ENCODE measurements at regions not wholly inside any gene's neighbourhood (a gene's known extent, or its start where the extent isn't known, plus 50 kb on each side); places are given as distances from the start of the nearest gene placed in this dataset.
A peak's percentile ranks its signal among the peaks of the same experiment; 100 is the strongest.

DNA sequence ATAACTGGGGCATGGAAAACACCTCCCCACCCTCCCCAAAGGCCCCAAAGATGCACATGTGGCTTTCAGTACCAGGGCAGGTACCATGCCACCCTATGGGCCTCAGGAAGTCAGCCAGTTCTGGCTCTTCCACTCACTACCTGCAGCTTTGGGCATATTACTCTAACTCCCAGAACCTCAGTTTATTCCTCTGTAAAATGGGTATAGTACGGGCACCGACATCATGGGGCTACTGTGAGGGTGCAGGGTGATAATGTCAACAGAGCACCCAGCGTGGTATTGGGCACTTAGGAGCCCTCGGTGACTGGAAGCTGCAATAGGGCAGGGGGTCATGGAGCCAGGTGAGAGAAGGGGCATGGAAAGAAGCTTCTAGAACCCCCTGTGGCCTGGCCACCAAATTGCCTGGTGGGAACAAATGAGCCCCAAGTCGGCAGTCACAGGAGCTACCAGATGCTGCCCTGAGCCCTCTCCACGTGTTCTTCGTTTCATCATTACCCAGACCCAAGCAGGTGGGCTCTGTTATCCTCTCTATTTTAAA, 512.1 kb downstream of the SHQ1 start:
- Histone ChIP-seq H3K9me3 (ENCODE audit: low read depth) (no peaks in the 10 kb centered on the region), H3K9ac (no peak overlapping the region), H3K4me1 (peaks cover 19% of the 10 kb centered on the region), H3K79me2 (ENCODE audit: low read depth) (no peaks in the 10 kb centered on the region), H3K27ac (no peak overlapping the region), H3K4me2 (no peak overlapping the region), H3F3A (ENCODE audit: low read depth) (no peaks in the 10 kb centered on the region), H2AFZ (replicated peaks) (no peak overlapping the region), H3K27me3 (peaks cover 61% of the 10 kb centered on the region), H3K36me3 (no peaks in the 10 kb centered on the region), H4K20me1 (ENCODE audit: low read depth) (no peaks in the 10 kb centered on the region), H3K4me3 (no peak overlapping the region)
- Mint-ChIP-seq H3K27me3 (ENCODE audit: insufficient read depth, low read depth) (peaks cover 35% of the 10 kb centered on the region), H3K36me3 (no peaks in the 10 kb centered on the region), H3K9me3 (peaks cover 2% of the 10 kb centered on the region), H3K27ac (no peak overlapping the region), H3K4me3 (no peak overlapping the region), H3K4me1 (peaks cover 23% of the 10 kb centered on the region)
- no peak for DNase-seq (ENCODE audit: low spot score)
- no peak for TF ChIP-seq EZH2 (IDR thresholded peaks at IDR 0.05)
- TF ChIP-seq CTCF (IDR thresholded peaks at IDR 0.05) = no peak
- TF ChIP-seq EZH2phosphoT487 (IDR thresholded peaks at IDR 0.05) = no peak

DNA sequence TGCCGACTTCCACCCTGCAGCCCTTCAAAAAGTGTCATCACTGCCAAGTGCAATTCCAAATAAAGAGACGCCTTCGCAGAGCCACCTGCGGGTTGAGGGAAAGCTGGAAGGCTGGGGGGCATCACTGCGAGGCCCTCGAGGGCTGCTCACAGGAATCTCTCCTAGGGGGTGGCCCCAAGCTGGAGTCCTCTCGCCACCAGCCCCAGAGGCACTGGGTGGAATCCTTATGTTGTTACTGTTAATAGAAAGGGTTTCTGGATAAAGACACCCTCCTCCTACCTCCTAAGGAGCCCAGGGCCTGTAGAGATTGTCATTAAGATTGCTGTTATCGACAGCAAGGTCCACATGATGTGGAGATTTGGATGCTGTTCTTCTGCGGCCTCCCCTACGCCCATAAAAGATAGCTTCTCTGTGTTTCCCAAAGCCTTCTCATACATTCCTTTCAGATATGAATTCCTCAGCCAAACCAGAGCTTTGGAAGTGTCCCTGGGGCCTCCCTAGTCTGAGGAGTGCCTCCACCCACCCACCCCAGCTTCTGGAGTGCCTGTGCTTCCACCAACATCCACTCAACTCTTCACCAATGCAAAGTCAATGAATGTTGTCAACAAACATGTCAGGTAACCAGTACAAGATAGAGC, 512.7 kb downstream of the SHQ1 start:
- Histone ChIP-seq H3F3A (ENCODE audit: low read depth) (no peaks in the 10 kb centered on the region), H3K79me2 (ENCODE audit: low read depth) (no peaks in the 10 kb centered on the region), H3K4me3 (no peak overlapping the region), H4K20me1 (ENCODE audit: low read depth) (no peaks in the 10 kb centered on the region), H3K4me1 (peaks cover 19% of the 10 kb centered on the region), H3K9me3 (ENCODE audit: low read depth) (no peaks in the 10 kb centered on the region), H3K27ac (no peak overlapping the region), H3K9ac (no peak overlapping the region), H3K36me3 (no peaks in the 10 kb centered on the region), H3K4me2 (peak overlapping the region; percentile 51), H2AFZ (replicated peaks) (no peak overlapping the region), H3K27me3 (peaks cover 66% of the 10 kb centered on the region)
- H3K4me3 Mint-ChIP-seq = no peak overlapping the region
- H3K9me3 Mint-ChIP-seq = peaks cover 2% of the 10 kb centered on the region
- DNase-seq (ENCODE audit: low spot score) = no peak
- TF ChIP-seq EZH2 (IDR thresholded peaks at IDR 0.05) (no peak), EZH2phosphoT487 (IDR thresholded peaks at IDR 0.05) (no peak), CTCF (IDR thresholded peaks at IDR 0.05) (no peak)
- peaks cover 25% of the 10 kb centered on the region for H3K4me1 Mint-ChIP-seq
- peaks cover 35% of the 10 kb centered on the region for H3K27me3 Mint-ChIP-seq (ENCODE audit: insufficient read depth, low read depth)
- no peak overlapping the region for H3K27ac Mint-ChIP-seq
- no peaks in the 10 kb centered on the region for H3K36me3 Mint-ChIP-seq

DNA sequence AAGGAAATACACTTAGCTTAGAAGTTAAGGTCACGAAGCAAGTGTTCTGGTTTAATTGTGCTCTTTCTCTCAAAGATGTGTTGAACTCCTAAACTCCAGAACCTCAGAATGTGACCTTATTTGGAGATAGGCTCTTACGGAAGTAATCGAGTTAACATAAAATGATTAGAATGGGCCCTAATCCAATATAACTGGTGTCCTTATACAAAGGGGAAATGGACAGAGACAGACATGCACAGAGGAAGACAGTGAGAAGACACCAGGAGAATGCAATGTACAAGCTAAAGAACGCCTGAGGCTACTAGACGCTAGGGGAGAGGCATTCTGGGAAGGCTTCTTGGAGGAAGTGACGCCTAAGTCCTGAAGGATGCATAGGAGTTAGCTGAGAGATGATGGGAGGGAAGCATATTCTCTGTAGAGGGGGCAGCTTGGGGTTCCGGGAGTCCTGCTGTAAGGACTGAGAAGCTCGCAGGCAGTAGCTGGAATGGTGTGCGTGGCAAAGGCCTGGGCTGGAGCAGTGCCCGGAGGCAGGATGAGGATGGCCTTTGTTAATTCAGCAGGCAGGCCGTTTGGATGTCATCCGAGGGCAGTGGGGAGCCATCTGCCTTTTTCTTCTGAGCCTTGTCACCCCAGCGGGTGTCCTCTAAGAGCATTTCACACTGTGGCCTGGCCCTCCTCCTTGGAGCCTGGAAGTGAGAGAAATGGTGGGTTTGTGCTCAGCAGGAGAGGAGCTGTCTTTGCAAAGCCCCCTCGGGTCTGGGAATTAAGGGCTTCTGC, 513.4 kb downstream of the SHQ1 start:
- H4K20me1 ChIP-seq (ENCODE audit: low read depth) = no peaks in the 10 kb centered on the region
- TF ChIP-seq CTCF (IDR thresholded peaks at IDR 0.05) (no peak), EZH2phosphoT487 (IDR thresholded peaks at IDR 0.05) (no peak), EZH2 (IDR thresholded peaks at IDR 0.05) (no peak)
- no peak overlapping the region for H2AFZ ChIP-seq (replicated peaks)
- no peaks in the 10 kb centered on the region for H3K36me3 ChIP-seq
- peak; percentile 68 for DNase-seq (ENCODE audit: low spot score)
- H3K27ac ChIP-seq = no peak overlapping the region
- no peaks in the 10 kb centered on the region for H3K9me3 ChIP-seq (ENCODE audit: low read depth)
- peak overlapping the region; percentile 51 for H3K4me2 ChIP-seq
- no peaks in the 10 kb centered on the region for H3K79me2 ChIP-seq (ENCODE audit: low read depth)
- peaks cover 19% of the 10 kb centered on the region for H3K4me1 ChIP-seq
- H3F3A ChIP-seq (ENCODE audit: low read depth) = no peaks in the 10 kb centered on the region
- peak overlapping the region; percentile 22 for H3K4me3 Mint-ChIP-seq
- peaks cover 71% of the 10 kb centered on the region for H3K27me3 ChIP-seq
- H3K36me3 Mint-ChIP-seq = no peaks in the 10 kb centered on the region
- peaks cover 35% of the 10 kb centered on the region for H3K27me3 Mint-ChIP-seq (ENCODE audit: insufficient read depth, low read depth)
- H3K4me1 Mint-ChIP-seq = peaks cover 28% of the 10 kb centered on the region
- H3K4me3 ChIP-seq = no peak overlapping the region
- peaks cover 2% of the 10 kb centered on the region for H3K9me3 Mint-ChIP-seq
- H3K9ac ChIP-seq = no peak overlapping the region
- H3K27ac Mint-ChIP-seq = no peak overlapping the region
